ENCODE measurements at regions not wholly inside any gene's neighbourhood (a gene's known extent, or its start where the extent isn't known, plus 50 kb on each side); places are given as distances from the start of the nearest gene placed in this dataset.

DNA sequence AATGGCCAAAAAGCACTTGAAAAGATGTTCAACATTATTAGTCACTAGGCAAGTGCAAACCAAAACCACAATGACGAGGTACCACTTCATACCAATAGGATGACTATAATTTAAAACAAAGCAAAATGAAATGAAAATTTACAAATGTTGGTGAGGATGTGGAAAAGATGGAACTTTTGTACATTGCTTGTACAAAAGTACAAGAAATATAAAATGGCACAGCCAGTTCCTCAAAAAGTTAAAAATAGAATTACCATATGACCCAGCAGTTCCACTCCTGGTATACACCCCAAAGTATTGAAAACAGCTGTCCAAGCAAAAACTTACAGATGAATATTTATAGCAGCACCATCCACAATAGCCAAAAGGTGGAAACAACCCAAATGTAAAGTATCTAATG lies 107.8 kb upstream of the XPO1 start:
- TF ChIP-seq POLR2A (IDR thresholded peaks at IDR 0.05; ENCODE audit: low read length) = no peak
- no peak for TF ChIP-seq GATA1 (IDR thresholded peaks at IDR 0.05; ENCODE audit: low read depth, low read length)
